ENCODE measurements at regions not wholly inside any gene's neighbourhood (a gene's known extent, or its start where the extent isn't known, plus 50 kb on each side); places are given as distances from the start of the nearest gene placed in this dataset.

DNA sequence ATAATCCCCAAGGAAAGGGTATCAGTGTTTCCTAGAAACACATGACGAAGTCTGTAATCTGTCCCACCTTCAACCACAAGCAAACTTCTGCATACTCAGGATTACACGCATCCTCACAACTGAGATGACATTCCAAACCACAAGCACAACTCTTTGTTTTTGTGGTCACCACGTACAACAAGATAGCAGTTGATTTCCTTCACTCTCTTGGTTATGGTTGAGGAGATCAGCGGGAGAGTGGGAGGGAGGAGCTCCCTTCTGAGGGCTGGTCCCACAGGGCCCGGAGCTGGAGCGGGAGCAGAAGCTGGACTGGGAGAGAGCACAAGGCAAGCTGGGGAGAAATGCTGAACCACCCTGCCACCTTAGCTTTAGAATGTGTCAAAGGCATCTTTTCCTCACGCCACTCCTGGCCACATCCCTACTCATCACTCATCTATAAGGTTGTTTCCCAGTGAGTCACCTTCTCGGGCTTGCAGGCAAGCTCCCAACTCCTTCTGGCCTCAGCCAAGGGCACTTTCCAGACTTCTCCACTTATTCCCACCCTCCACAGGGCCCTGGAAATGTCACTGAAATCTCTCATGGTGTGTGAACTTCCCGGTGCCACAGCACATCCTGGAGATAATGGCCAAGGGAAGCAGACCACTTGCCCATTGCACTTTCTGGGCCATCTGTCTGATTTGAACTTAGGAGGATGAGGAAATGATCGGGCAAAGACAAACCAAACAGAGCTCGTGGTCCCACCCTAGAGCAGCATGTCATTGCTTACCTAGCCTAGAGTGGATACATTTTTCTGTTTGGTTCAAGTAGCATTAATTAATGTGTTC, 98.9 kb upstream of the LGALSL start:
- TF ChIP-seq, protein P1, sequence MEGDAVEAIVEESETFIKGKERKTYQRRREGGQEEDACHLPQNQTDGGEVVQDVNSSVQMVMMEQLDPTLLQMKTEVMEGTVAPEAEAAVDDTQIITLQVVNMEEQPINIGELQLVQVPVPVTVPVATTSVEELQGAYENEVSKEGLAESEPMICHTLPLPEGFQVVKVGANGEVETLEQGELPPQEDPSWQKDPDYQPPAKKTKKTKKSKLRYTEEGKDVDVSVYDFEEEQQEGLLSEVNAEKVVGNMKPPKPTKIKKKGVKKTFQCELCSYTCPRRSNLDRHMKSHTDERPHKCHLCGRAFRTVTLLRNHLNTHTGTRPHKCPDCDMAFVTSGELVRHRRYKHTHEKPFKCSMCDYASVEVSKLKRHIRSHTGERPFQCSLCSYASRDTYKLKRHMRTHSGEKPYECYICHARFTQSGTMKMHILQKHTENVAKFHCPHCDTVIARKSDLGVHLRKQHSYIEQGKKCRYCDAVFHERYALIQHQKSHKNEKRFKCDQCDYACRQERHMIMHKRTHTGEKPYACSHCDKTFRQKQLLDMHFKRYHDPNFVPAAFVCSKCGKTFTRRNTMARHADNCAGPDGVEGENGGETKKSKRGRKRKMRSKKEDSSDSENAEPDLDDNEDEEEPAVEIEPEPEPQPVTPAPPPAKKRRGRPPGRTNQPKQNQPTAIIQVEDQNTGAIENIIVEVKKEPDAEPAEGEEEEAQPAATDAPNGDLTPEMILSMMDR (IDR thresholded peaks at IDR 0.05), result no peak
- DNase-seq, result no peak
- no peak overlapping the region for H3K4me3 Mint-ChIP-seq

DNA sequence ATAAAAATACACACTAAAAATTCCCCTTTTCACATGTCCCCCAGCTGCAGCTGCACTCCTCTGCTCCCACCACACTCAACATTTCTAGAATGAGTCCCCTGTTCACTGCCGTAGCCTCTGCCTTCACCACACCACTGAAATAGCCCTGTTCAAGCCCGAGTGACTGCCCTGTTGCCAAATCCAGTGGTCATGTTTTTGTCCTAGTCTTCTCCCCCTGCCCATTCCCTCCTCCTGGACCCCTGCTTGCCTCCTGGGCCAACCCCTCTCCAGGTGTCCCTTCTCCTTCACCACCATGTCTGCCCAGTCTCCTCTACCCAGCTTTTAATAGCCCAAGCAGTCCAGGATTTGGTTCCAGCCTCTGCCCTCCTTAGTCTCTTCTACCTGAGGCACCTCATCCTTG, 97.1 kb upstream of the LGALSL start:
- H3K4me1 Mint-ChIP-seq, result peaks cover 34% of the 10 kb centered on the region
- peaks cover 15% of the 10 kb centered on the region for H3K9me3 Mint-ChIP-seq
- TF ChIP-seq, protein P1 (IDR thresholded peaks at IDR 0.05), result no peak
- DNase-seq, result no peak
- peak overlapping the region; percentile 80 for H3K27ac Mint-ChIP-seq
- H3K27me3 Mint-ChIP-seq (ENCODE audit: low read depth, poor library complexity), result peaks cover 18% of the 10 kb centered on the region
- no peak overlapping the region for H3K4me3 Mint-ChIP-seq
- no peaks in the 10 kb centered on the region for H3K36me3 Mint-ChIP-seq (ENCODE audit: low read depth)

More for the DNA sequence above, 98.9 kb upstream of the LGALSL start:
- Mint-ChIP-seq H3K4me1 (peaks cover 17% of the 10 kb centered on the region), H3K36me3 (ENCODE audit: low read depth) (no peaks in the 10 kb centered on the region), H3K9me3 (peaks cover 20% of the 10 kb centered on the region), H3K27me3 (ENCODE audit: low read depth, poor library complexity) (peaks cover 18% of the 10 kb centered on the region), H3K27ac (no peak overlapping the region)

DNA sequence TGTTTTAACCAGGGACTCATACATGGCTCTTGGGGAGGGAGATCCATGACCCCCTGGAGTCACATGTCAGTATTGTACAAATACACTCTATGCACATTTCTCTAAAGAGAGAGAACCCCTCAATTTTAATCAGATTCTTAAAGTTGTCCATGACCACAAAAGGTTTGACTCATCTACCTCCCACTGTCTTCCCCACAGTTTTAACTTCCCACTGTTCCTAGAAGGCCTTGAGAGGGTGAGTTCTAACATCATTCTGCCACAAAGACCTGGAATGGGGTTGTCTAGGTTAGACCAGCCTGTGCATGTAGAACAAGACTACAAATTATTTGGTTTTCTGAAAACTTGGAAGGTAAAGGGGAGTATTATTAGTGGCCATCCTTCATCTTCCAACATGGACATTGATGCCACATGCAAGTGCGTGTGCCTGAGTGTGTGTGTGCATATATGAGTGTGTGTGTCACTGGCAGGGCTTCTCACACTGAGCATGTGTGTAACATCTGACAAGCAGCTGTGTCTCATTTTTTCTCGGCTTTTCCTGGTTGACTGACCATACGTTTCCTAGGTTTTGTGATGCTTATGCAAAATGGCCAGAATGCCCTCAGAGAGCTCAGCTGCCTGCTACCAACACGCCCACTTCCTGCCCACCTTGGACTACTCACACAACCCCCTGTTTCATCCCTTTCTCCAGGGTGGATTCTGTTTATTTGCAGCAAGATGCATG, 94.6 kb upstream of the LGALSL start:
- Mint-ChIP-seq H3K36me3 (ENCODE audit: low read depth) (no peaks in the 10 kb centered on the region), H3K27me3 (ENCODE audit: low read depth, poor library complexity) (peaks cover 17% of the 10 kb centered on the region), H3K4me1 (peaks cover 46% of the 10 kb centered on the region), H3K27ac (no peak overlapping the region), H3K4me3 (no peak overlapping the region), H3K9me3 (no peaks in the 10 kb centered on the region)
- TF ChIP-seq, protein P1 (IDR thresholded peaks at IDR 0.05), result no peak
- no peak for DNase-seq

DNA sequence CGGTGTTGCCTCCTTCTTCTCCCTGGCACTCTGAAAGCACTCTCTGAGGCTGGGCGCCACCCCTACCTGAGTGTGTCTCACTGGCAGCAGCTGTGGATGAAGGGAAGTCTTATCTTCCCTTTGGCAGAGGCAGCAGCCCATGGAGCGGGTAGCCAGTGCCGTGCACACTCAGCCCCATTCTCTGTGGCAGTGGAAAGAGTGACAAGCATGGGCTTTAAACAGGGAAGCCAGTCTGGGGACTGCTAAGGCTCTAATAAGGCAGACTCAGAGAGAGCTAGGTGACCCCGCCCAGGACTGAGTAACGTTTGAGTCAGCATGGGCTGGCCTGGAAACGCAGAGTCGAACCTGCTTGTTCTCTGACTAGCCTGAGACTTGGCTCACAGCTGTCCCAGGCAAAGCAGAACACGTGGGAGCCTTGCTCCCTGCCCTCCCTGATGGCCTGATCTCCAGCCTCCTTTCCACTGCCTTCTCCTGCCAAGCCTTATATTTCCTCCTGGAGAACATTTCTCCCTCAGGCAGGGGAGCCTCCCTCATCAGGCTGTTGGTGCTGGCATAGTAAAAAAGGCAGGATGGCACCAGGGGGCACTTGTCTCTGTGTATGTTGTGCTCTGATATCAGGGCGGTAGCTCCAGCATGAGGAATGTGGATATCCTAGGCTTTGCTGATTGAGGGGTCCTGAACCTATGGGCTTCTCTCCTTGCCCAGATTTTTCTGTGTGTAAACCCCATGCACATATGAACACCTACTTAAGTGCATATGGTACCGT, 93.9 kb upstream of the LGALSL start:
- H3K4me1 Mint-ChIP-seq, result peaks cover 46% of the 10 kb centered on the region
- H3K27me3 Mint-ChIP-seq (ENCODE audit: low read depth, poor library complexity), result peaks cover 17% of the 10 kb centered on the region

DNA sequence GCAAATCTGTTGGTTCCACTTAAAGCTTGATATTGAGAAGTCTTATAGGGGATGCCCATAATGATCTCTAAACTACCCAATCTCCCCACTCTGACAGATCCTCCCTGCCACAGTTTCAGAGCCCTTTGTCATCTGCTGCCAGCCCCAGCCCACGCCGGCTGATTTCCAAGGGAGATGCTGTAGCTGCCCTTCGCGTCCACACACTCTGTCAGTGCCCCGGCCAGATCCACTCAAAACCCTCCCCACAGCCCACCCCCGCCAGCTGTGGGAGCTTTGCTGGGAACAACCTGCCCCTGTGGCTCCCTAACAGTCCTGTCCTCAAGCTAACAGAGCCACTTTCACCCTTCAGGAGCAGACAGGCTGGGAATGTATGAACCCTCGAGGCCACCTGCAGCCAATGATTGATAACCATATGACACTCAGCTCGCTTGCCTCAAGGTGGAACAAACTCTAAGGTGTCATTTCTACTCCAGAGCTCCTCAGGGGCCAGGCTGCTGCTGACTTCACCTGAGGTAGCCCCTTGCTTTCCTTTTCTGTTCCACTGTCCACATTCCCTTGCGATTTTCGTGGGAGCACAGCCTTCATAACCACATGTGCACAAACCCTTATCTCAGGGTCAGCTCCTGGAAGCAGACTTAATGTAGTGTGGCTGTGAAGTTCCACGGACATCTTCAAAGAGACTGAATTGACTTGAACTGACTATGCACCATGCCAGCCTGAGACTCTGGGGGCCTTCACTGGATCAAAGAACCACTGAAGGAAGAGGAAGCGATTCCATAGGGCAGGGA, 92.6 kb upstream of the LGALSL start:
- no peak for DNase-seq
- H3K9me3 Mint-ChIP-seq, result no peaks in the 10 kb centered on the region
- peaks cover 46% of the 10 kb centered on the region for H3K4me1 Mint-ChIP-seq
- peaks cover 13% of the 10 kb centered on the region for H3K27me3 Mint-ChIP-seq (ENCODE audit: low read depth, poor library complexity)
- TF ChIP-seq, protein P1 (IDR thresholded peaks at IDR 0.05), result no peak
- no peaks in the 10 kb centered on the region for H3K36me3 Mint-ChIP-seq (ENCODE audit: low read depth)
- H3K27ac Mint-ChIP-seq, result no peak overlapping the region
- H3K4me3 Mint-ChIP-seq, result no peak overlapping the region

More for the DNA sequence above, 93.9 kb upstream of the LGALSL start:
- no peaks in the 10 kb centered on the region for H3K36me3 Mint-ChIP-seq (ENCODE audit: low read depth)
- no peak for DNase-seq
- H3K27ac Mint-ChIP-seq, result no peak overlapping the region
- TF ChIP-seq, protein P1 (IDR thresholded peaks at IDR 0.05), result no peak
- no peaks in the 10 kb centered on the region for H3K9me3 Mint-ChIP-seq
- no peak overlapping the region for H3K4me3 Mint-ChIP-seq
